GM12872 (cell line): ENCODE measurements at regions not wholly inside any gene's neighbourhood (a gene's known extent, or its start where the extent isn't known, plus 50 kb on each side); places are given as distances from the start of the nearest gene placed in this dataset.

Experiments used
- TF ChIP-seq, protein P1 (sequence below): IDR thresholded peaks from 3 replicates; pipeline ENCODE4 v1.5.1; 2011; ENCODE audit warnings: low read depth, mild to moderate bottlenecking, low read length, moderate library complexity; ENCODE audit not compliant: insufficient read depth

DNA sequence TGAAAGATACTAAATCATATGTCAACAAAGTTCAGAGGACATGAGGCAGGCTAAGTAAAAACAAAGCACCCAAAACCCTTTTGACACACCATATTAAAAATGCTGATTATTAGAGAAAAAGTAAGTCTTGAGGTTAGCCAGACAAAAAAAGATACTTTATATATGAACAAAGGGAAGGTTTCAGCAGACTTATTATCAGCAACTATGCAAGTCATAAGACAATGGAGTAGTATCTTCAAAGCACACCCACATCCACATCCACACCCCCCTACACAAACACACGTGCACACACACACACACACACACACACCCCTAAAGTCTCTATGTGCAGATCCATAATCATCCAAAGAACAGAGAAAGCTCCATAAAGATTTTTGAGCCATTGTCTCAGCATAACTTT lies 1373.9 kb upstream of the CELF2 start:
- TF ChIP-seq, protein P1, sequence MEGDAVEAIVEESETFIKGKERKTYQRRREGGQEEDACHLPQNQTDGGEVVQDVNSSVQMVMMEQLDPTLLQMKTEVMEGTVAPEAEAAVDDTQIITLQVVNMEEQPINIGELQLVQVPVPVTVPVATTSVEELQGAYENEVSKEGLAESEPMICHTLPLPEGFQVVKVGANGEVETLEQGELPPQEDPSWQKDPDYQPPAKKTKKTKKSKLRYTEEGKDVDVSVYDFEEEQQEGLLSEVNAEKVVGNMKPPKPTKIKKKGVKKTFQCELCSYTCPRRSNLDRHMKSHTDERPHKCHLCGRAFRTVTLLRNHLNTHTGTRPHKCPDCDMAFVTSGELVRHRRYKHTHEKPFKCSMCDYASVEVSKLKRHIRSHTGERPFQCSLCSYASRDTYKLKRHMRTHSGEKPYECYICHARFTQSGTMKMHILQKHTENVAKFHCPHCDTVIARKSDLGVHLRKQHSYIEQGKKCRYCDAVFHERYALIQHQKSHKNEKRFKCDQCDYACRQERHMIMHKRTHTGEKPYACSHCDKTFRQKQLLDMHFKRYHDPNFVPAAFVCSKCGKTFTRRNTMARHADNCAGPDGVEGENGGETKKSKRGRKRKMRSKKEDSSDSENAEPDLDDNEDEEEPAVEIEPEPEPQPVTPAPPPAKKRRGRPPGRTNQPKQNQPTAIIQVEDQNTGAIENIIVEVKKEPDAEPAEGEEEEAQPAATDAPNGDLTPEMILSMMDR: no peak

DNA sequence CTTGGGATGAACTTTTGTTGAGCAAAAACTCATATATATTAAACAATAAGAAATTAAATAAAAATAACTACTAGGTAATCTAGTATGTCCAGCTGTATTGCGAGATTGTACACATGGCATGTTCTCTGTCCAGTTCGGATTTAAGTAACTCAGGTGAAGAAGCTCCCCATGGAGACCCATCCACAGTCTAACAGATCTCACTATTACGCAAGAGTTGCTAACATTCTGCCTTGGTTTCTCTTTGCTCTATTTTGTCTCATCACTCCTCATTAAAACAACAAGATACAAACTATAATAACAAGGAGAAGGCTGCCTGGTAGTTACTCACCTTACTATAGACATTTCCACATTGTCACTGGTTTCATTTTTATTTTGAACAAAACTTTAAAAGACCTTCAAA lies 1372.3 kb upstream of the CELF2 start:
- TF ChIP-seq, protein P1: no peak

DNA sequence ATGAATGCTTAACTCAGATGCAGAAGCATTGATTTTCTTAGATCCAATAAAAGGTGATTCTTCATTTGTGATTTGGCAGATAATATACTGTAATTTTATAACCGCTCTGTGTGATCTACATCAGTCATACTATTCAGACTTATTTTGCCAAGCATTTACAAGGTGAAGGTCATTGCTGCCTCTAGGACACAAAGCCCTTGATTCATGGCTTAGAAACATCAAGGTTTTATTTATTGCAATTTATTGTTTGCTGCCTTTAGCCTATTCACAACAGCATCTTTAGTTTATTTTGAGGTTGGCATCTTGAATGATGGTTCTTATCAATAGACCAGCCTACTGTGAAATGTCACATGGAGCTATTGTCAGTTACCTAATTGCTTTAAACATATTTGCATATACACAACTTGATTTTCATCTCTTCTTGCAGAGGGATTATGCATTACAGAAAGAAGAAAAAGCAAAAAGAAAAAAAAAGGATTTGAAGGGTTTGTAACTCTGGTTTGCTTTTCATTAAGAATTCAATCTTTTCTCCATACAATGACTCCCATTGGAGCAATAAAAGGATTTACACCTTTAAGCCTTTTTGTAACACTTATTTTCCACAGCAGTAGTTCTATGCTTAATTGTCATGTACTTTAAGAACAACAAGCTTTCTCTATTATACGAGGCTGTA lies 1371.6 kb upstream of the CELF2 start:
- TF ChIP-seq, protein P1: no peak

DNA sequence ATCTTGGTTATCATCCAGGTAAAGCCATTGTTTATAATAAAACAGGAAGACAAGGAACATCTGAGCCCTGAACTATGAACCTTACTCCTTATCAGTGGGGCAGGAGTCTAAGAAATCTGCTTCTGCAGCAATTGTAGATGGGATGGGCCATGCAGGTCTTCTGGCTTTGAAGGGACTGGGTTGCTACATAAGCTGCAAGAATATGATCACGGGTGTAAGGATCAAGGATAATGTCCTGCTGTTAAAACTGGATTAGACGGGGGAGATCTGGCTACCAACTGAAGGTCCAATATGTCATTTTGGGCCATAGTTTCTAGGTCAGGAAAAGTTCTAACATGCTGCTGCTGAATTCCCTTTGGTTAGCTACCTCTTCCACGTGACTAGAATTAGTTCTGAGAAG lies 1363.4 kb upstream of the CELF2 start:
- TF ChIP-seq, protein P1: no peak

DNA sequence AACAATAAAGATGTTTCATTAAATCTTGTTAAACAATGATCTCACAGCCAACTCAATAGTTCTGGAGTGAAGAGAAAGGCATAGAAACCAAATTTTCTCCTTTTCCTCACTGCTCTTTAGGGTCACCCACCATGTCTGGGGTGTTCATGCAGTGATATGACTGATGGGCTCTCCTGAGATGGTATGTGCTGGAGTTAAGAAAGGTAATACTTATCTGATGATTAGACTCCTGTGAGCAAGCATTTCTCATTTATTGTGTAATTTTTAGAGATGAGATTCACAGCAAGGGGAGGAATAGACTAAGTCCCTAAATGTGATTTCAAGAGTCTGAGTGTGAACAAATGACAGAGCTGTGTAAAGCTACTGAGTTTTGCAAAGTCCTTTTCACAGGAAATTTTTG lies 1361.3 kb upstream of the CELF2 start:
- TF ChIP-seq, protein P1: no peak

DNA sequence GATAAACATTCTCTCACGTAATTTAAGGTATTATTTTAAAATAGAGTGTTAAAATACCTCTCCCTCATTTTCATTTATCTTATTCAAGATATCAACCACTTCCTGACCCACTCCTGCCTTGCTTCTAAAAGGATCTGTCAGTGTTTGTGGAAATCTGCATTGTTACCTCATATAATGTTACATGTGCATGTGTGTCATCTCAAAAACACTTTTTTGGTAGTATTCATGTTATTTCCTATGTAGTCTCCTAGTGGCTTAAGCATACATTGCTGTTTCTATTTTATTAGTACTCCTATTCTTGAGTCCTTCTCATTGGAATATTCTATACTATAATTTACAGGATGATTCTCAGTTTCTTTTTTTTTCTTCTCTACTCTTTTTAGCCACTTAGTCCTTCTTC lies 1360.7 kb upstream of the CELF2 start:
- TF ChIP-seq, protein P1: no peak

DNA sequence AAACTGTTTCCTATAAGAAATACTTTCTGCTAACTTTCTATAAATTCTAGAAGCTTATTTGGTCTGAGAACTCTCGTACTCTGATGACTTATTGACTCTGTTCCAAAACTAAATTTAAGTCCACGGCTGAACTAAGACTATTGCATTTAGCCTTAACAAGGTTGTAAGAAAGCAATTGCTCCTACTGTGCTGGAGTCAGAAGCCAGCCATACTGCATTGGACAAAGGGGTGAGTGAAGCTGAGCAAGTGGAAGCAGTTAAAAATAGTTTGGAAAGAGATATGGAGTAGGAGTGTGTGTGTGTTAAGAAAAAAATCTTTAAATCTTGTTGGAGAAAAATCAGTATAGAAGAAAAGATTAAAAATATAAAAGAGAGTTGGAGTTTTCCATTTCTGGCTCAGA lies 1360.1 kb upstream of the CELF2 start:
- TF ChIP-seq, protein P1: no peak
